SK-N-SH (cell line): ENCODE measurements at regions not wholly inside any gene's neighbourhood (a gene's known extent, or its start where the extent isn't known, plus 50 kb on each side); places are given as distances from the start of the nearest gene placed in this dataset.

Experiments used
- CTCF ChIA-PET: fragments of 300-600, 350-600 bp; formaldehyde crosslinking; extraction: SDS; loops from one replicate; lab custom pipeline; 2021; lab: Yijun Ruan, JAX
- POLR2A ChIA-PET: fragments of 350-600 bp; sonication (Branson Sonifier 250); formaldehyde crosslinking; extraction: SDS; loops from one replicate; lab custom pipeline; 2020; ENCODE audit warnings: antibody characterized with exemption, inconsistent platforms; lab: Yijun Ruan, JAX
- DNase-seq: peaks from one replicate; pipeline ENCODE4 v3.0.0; 2012
- H2AFZ ChIP-seq: fragments of 200-600 bp; sonication (generic); 2 replicates; pipeline ENCODE4 v1.8.1; 2016; ENCODE audit warnings: antibody characterized with exemption, mild to moderate bottlenecking, low read depth
- H3F3A ChIP-seq: fragments of 200-600 bp; sonication (generic); replicated peaks from 2 replicates; pipeline ENCODE3; 2016; ENCODE audit warnings: antibody characterized with exemption, mild to moderate bottlenecking; ENCODE audit not compliant: insufficient read depth
- H3K27ac ChIP-seq, 2 experiments: fragments of 200-500 bp in 1 of 2; fragments of 200-600 bp in 1 of 2; sonication (Bioruptor generic) in 1 of 2; sonication (generic), shearing (Covaris generic) in 1 of 2; 2 replicates each; pipeline versions ENCODE4 v1.5.1 to v1.6.1; 2014 to 2016; ENCODE audit warnings: low read depth in 2 of 2, inconsistent platforms in 1 of 2, low read length in 1 of 2, mild to moderate bottlenecking in 1 of 2, mixed read lengths in 1 of 2
- H3K27me3 ChIP-seq: fragments of 200-600 bp; sonication (generic), shearing (Covaris generic); 2 replicates; pipeline ENCODE4 v1.6.1; 2016; ENCODE audit warnings: mixed run types; ENCODE audit not compliant: insufficient read depth
- H3K36me3 ChIP-seq, 2 experiments: fragments of 200-500 bp in 1 of 2; fragments of 200-600 bp in 1 of 2; sonication (Bioruptor generic) in 1 of 2; sonication (generic) in 1 of 2; replicated peaks in 1 of 2; 2 replicates each; pipeline versions ENCODE3 to v1.5.1; 2014 to 2016; ENCODE audit warnings: low read length in 1 of 2, mild to moderate bottlenecking in 1 of 2; ENCODE audit not compliant: insufficient read depth in 2 of 2, control insufficient read depth in 1 of 2
- H3K4me1 ChIP-seq, 2 experiments: fragments of 200-500 bp in 1 of 2; fragments of 200-600 bp in 1 of 2; sonication (Bioruptor generic) in 1 of 2; sonication (generic), shearing (Covaris generic) in 1 of 2; 2 replicates each; pipeline versions ENCODE4 v1.5.1 to v1.6.1; 2014 to 2016; ENCODE audit warnings: low read depth in 1 of 2, low read length in 1 of 2, mixed run types in 1 of 2; ENCODE audit not compliant: insufficient read depth in 2 of 2, control insufficient read depth in 1 of 2
- H3K4me2 ChIP-seq: fragments of 200-600 bp; sonication (generic), shearing (Covaris generic); 2 replicates; pipeline ENCODE4 v1.6.1; 2017; ENCODE audit warnings: mixed run types
- H3K4me3 ChIP-seq, 2 experiments: fragments of 200-500 bp in 1 of 2; fragments of 200-600 bp in 1 of 2; sonication (Bioruptor generic) in 1 of 2; sonication (generic), shearing (Covaris generic) in 1 of 2; 2 replicates each; pipeline versions ENCODE4 v1.5.1 to v1.8.1; 2014 to 2016; ENCODE audit warnings: low read depth in 2 of 2, inconsistent platforms in 1 of 2, low read length in 1 of 2, mild to moderate bottlenecking in 1 of 2, mixed read lengths in 1 of 2, moderate library complexity in 1 of 2
- H3K79me2 ChIP-seq: fragments of 200-600 bp; sonication (generic); 2 replicates; pipeline ENCODE4 v1.8.1; 2017; ENCODE audit warnings: mild to moderate bottlenecking; ENCODE audit not compliant: insufficient read depth
- H3K9ac ChIP-seq: fragments of 200-600 bp; sonication (generic); 2 replicates; pipeline ENCODE4 v1.6.1; 2017; ENCODE audit warnings: mixed run types
- H3K9me2 ChIP-seq: fragments of 200-600 bp; sonication (generic); 2 replicates; pipeline ENCODE4 v1.6.1; 2017; ENCODE audit warnings: mixed run types
- H3K9me3 ChIP-seq: fragments of 200-600 bp; sonication (generic); 2 replicates; pipeline ENCODE4 v1.6.1; 2017; ENCODE audit warnings: mixed run types, mild to moderate bottlenecking, moderate library complexity
- H4K20me1 ChIP-seq: fragments of 200-600 bp; sonication (generic); 2 replicates; pipeline ENCODE4 v1.6.1; 2017; ENCODE audit warnings: mild to moderate bottlenecking, mixed run types; ENCODE audit not compliant: insufficient read depth
- CHD2 ChIP-seq: fragments of 150-350 bp; IDR thresholded peaks from 2 replicates; pipeline ENCODE4 v1.6.1; 2018; ENCODE audit warnings: low read length; ENCODE audit not compliant: partially characterized antibody
- ELF1 ChIP-seq: IDR thresholded peaks from 2 replicates; pipeline ENCODE4 v1.4.0; 2012
- EP300 ChIP-seq, 2 experiments: IDR thresholded peaks; 2 replicates each; pipeline versions ENCODE4 v1.4.0 to v1.6.1; 2012; ENCODE audit warnings: borderline replicate concordance in 1 of 2, low read depth in 1 of 2, low read length in 1 of 2
- EZH2phosphoT487 ChIP-seq: fragments of 200-600 bp; sonication (generic); IDR thresholded peaks from 2 replicates; pipeline ENCODE4 v1.6.1; 2017; ENCODE audit warnings: low read depth, mixed run types, mild to moderate bottlenecking, antibody characterized with exemption, moderate library complexity, borderline replicate concordance
- FOSL2 ChIP-seq: IDR thresholded peaks from 2 replicates; pipeline ENCODE4 v1.4.0; 2012; ENCODE audit warnings: low read depth, mild to moderate bottlenecking, moderate library complexity, borderline replicate concordance
- FOXJ3 ChIP-seq: sonication (generic); formaldehyde crosslinking; IDR thresholded peaks from 2 replicates; pipeline ENCODE4 v1.5.1; 2020; ENCODE audit warnings: mild to moderate bottlenecking, missing genetic modification reagents
- FOXM1 ChIP-seq: IDR thresholded peaks from 2 replicates; pipeline ENCODE4 v1.4.0; 2012; ENCODE audit warnings: low read depth, mild to moderate bottlenecking
- GABPA ChIP-seq: IDR thresholded peaks from 2 replicates; pipeline ENCODE4 v1.4.0; 2012; ENCODE audit warnings: low read depth, mild to moderate bottlenecking
- GATA2 ChIP-seq: sonication (generic); formaldehyde crosslinking; IDR thresholded peaks from 2 replicates; pipeline ENCODE4 v1.5.0; 2020; ENCODE audit warnings: mild to moderate bottlenecking, missing genetic modification reagents
- IRF3 ChIP-seq: fragments of 150-350 bp; IDR thresholded peaks from 2 replicates; pipeline ENCODE4 v1.6.1; 2016; ENCODE audit warnings: mild to moderate bottlenecking, low read depth, low read length
- JUND ChIP-seq: IDR thresholded peaks from 2 replicates; pipeline ENCODE4 v1.4.0; 2012
- MAX ChIP-seq: IDR thresholded peaks from 2 replicates; pipeline ENCODE4 v1.4.0; 2012; ENCODE audit warnings: low read depth
- MEF2A ChIP-seq: IDR thresholded peaks from 2 replicates; pipeline ENCODE4 v1.4.0; 2012; ENCODE audit warnings: low read depth, borderline replicate concordance
- NFIC ChIP-seq: IDR thresholded peaks from 2 replicates; pipeline ENCODE4 v1.4.0; 2012; ENCODE audit warnings: borderline replicate concordance
- NRF1 ChIP-seq: IDR thresholded peaks from 2 replicates; pipeline ENCODE4 v1.6.1; 2012; ENCODE audit warnings: low read depth, mild to moderate bottlenecking, low read length
- POLR2AphosphoS5 ChIP-seq: IDR thresholded peaks from 2 replicates; pipeline ENCODE4 v1.6.1; 2012; ENCODE audit warnings: low read depth, low read length
- RAD21 ChIP-seq: IDR thresholded peaks from 2 replicates; pipeline ENCODE4 v1.6.1; 2012; ENCODE audit warnings: mild to moderate bottlenecking, low read length
- REST ChIP-seq: IDR thresholded peaks from 2 replicates; pipeline ENCODE4 v1.6.1; 2012; ENCODE audit warnings: mild to moderate bottlenecking, low read depth, low read length, moderate library complexity
- RXRA ChIP-seq: IDR thresholded peaks from 2 replicates; pipeline ENCODE4 v1.4.0; 2012; ENCODE audit warnings: low read depth, mild to moderate bottlenecking, borderline replicate concordance
- SIN3A ChIP-seq: IDR thresholded peaks from 2 replicates; pipeline ENCODE4 v1.6.1; 2012; ENCODE audit warnings: low read depth, mild to moderate bottlenecking, low read length, moderate library complexity, borderline replicate concordance
- SMC3 ChIP-seq: IDR thresholded peaks from 2 replicates; pipeline ENCODE4 v1.6.1; 2012; ENCODE audit warnings: low read depth, low read length, improper control_type of control experiment
- TAF1 ChIP-seq: IDR thresholded peaks from 2 replicates; pipeline ENCODE4 v1.6.1; 2012; ENCODE audit warnings: low read depth, mild to moderate bottlenecking, low read length, moderate library complexity, borderline replicate concordance
- USF1 ChIP-seq: IDR thresholded peaks from 2 replicates; pipeline ENCODE4 v1.4.0; 2012; ENCODE audit warnings: low read depth, borderline replicate concordance
- USF2 ChIP-seq: fragments of 150-350 bp; IDR thresholded peaks from 2 replicates; pipeline ENCODE4 v1.6.1; 2017; ENCODE audit warnings: antibody characterized with exemption, low read length, low read depth, borderline replicate concordance
- ZBTB33 ChIP-seq: IDR thresholded peaks from 2 replicates; pipeline ENCODE4 v1.4.0; 2012; ENCODE audit warnings: low read depth, borderline replicate concordance
- WGBS: methylation state at CpG from one replicate; pipeline ENCODE4 v1.1.6; 2017; ENCODE audit warnings: low lambda C conversion rate; 5-methylcytosine and 5-hydroxymethylcytosine counted together

- TF ChIP-seq EZH2phosphoT487 (no peak), CHD2 (no peak), ELF1 (no peak), RXRA (no peak), ZBTB33 (no peak), GATA2 (CRISPR knock-in tag) (no peak), TAF1 (no peak), REST (no peak)
These were observed 100.9 kb upstream of the WDFY3 start (continued) for GRCh38 chr4:85067342-85067741.

GRCh38 chr4:85078016-85078415 is 111.5 kb upstream of the WDFY3 start:
- H3F3A ChIP-seq, result no peaks in the 10 kb centered on the region
- H3K9me2 ChIP-seq, result no peaks in the 10 kb centered on the region
- H4K20me1 ChIP-seq, result no peaks in the 10 kb centered on the region
- no peak overlapping the region for H3K4me2 ChIP-seq
- no peak overlapping the region for H3K27ac ChIP-seq
- H3K9ac ChIP-seq, result no peak overlapping the region
- no peak for DNase-seq
- ChIA-PET POLR2A (no interaction called here), CTCF (interaction anchor here (1.0 to 1.6 kb wide), 2 partner anchors 17 to 671 kb away, joined by 3 to 4 read pairs; no protein-coding TSS in a partner anchor)
- H3K4me1 ChIP-seq, result no peaks in the 10 kb centered on the region
- H2AFZ ChIP-seq, result no peak overlapping the region
- no peak overlapping the region for H3K4me3 ChIP-seq
- 2% methylated on average over 2 of the region's 2 CpGs for WGBS
- no peaks in the 10 kb centered on the region for H3K9me3 ChIP-seq
- H3K79me2 ChIP-seq, result no peaks in the 10 kb centered on the region
- no peaks in the 10 kb centered on the region for H3K27me3 ChIP-seq
- no peaks in the 10 kb centered on the region for H3K36me3 ChIP-seq
- TF ChIP-seq USF2 (no peak), MAX (no peak), RAD21 (no peak), TAF1 (no peak), FOSL2 (no peak), FOXM1 (no peak), EP300 (IDR thresholded peaks at IDR 0.05; ENCODE audit: borderline replicate concordance in 1 of 2, low read depth in 1 of 2, low read length in 1 of 2) (no peak), RXRA (no peak), GABPA (no peak), SIN3A (no peak), USF1 (no peak), JUND (no peak), POLR2AphosphoS5 (no peak), SMC3 (no peak), FOXJ3 (CRISPR knock-in tag) (no peak), NRF1 (no peak), IRF3 (no peak), NFIC (no peak), MEF2A (no peak)
